PC-9 (cell line): ENCODE measurements at regions not wholly inside any gene's neighbourhood (a gene's known extent, or its start where the extent isn't known, plus 50 kb on each side); places are given as distances from the start of the nearest gene placed in this dataset.

Experiments used
- EZH2 ChIP-seq: fragments of 200-600 bp; sonication (generic); IDR thresholded peaks from 2 replicates; pipeline ENCODE4 v1.8.0; 2017; ENCODE audit warnings: antibody characterized with exemption, low read depth
- TF ChIP-seq, protein P1 (sequence below): fragments of 200-600 bp; sonication (generic); conservative IDR thresholded peaks from 2 replicates; pipeline ENCODE4 v1.6.1; 2017; ENCODE audit warnings: mixed run types, antibody characterized with exemption, mild to moderate bottlenecking, moderate library complexity

DNA sequence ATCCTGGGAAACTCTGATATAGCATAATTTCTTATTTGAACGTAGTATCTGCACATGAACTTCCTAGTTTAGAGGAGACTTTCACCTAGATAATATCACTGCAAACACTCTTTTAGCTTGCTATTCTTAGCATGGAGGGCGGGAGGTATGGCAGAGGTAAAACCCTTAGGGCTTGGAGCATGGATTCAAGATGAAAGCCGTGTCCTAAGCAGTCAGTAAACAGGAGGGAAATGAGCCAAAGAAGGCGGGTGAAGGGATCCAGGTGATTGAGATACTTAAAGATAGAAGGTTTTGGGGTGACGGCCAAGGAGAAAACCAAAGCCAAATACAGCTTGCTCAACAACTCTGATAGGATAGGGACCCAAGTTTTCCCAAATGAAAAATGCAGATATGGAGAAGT is 107.1 kb upstream of the BCAT1 start:
- TF ChIP-seq, protein P1, sequence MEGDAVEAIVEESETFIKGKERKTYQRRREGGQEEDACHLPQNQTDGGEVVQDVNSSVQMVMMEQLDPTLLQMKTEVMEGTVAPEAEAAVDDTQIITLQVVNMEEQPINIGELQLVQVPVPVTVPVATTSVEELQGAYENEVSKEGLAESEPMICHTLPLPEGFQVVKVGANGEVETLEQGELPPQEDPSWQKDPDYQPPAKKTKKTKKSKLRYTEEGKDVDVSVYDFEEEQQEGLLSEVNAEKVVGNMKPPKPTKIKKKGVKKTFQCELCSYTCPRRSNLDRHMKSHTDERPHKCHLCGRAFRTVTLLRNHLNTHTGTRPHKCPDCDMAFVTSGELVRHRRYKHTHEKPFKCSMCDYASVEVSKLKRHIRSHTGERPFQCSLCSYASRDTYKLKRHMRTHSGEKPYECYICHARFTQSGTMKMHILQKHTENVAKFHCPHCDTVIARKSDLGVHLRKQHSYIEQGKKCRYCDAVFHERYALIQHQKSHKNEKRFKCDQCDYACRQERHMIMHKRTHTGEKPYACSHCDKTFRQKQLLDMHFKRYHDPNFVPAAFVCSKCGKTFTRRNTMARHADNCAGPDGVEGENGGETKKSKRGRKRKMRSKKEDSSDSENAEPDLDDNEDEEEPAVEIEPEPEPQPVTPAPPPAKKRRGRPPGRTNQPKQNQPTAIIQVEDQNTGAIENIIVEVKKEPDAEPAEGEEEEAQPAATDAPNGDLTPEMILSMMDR, result no peak
- no peak for TF ChIP-seq EZH2
